MM.1S (cell line): ENCODE measurements at regions not wholly inside any gene's neighbourhood (a gene's known extent, or its start where the extent isn't known, plus 50 kb on each side); places are given as distances from the start of the nearest gene placed in this dataset.

Source experiments
- DNase-seq: peaks from one replicate; pipeline ENCODE4 v3.0.0-alpha.2; 2015
- H2AFZ ChIP-seq: fragments of 300-600 bp; sonication (generic); 2 replicates; pipeline ENCODE4 v1.6.0; 2016; ENCODE audit warnings: antibody characterized with exemption, low read length
- H3F3A ChIP-seq: fragments of 300-600 bp; sonication (generic); 2 replicates; pipeline ENCODE4 v1.6.1; 2016; ENCODE audit warnings: mild to moderate bottlenecking, antibody characterized with exemption, low read length, moderate library complexity, mixed read lengths; ENCODE audit not compliant: insufficient read depth
- H3K27ac ChIP-seq: fragments of 300-600 bp; sonication (generic); 2 replicates; pipeline ENCODE4 v1.5.1; 2016; ENCODE audit warnings: mild to moderate bottlenecking, low read length
- H3K27me3 ChIP-seq: fragments of 300-600 bp; sonication (generic); replicated peaks from 2 replicates; pipeline ENCODE4 v1.6.0; 2016; ENCODE audit warnings: low read length; ENCODE audit not compliant: insufficient read depth
- H3K36me3 ChIP-seq: fragments of 300-600 bp; sonication (generic); replicated peaks from 2 replicates; pipeline ENCODE4 v1.6.1; 2016; ENCODE audit warnings: mild to moderate bottlenecking, low read length, mixed read lengths; ENCODE audit not compliant: insufficient read depth
- H3K4me1 ChIP-seq: fragments of 300-600 bp; sonication (generic); 2 replicates; pipeline ENCODE4 v1.6.1; 2016; ENCODE audit warnings: low read length, mixed read lengths
- H3K4me2 ChIP-seq: fragments of 300-600 bp; sonication (generic); 2 replicates; pipeline ENCODE4 v1.6.0; 2016; ENCODE audit warnings: low read depth, low read length
- H3K4me3 ChIP-seq: fragments of 300-600 bp; sonication (generic); 2 replicates; pipeline ENCODE4 v1.5.1; 2016; ENCODE audit warnings: low read length, mixed read lengths
- H3K79me2 ChIP-seq: fragments of 300-600 bp; sonication (generic); 2 replicates; pipeline ENCODE4 v1.6.1; 2016; ENCODE audit warnings: mixed run types, low read length, mixed read lengths
- H3K9ac ChIP-seq: fragments of 300-600 bp; sonication (generic); 2 replicates; pipeline ENCODE4 v1.6.1; 2016; ENCODE audit warnings: low read length, mixed read lengths
- H3K9me2 ChIP-seq: fragments of 300-600 bp; sonication (generic); replicated peaks from 2 replicates; pipeline ENCODE4 v1.6.1; 2016; ENCODE audit warnings: mild to moderate bottlenecking, low read length, mixed read lengths; ENCODE audit not compliant: insufficient read depth
- H3K9me3 ChIP-seq: fragments of 300-600 bp; sonication (generic); replicated peaks from 2 replicates; pipeline ENCODE4 v1.6.1; 2016; ENCODE audit warnings: mild to moderate bottlenecking, low read length, mixed read lengths; ENCODE audit not compliant: insufficient read depth
- H4K20me1 ChIP-seq: fragments of 300-600 bp; sonication (generic); 2 replicates; pipeline ENCODE4 v1.6.1; 2016; ENCODE audit warnings: mild to moderate bottlenecking, low read length, moderate library complexity, mixed read lengths; ENCODE audit not compliant: insufficient read depth
- EZH2 ChIP-seq: fragments of 300-600 bp; sonication (generic); optimal IDR thresholded peaks from 2 replicates; pipeline ENCODE3; 2017; ENCODE audit warnings: low read depth, mild to moderate bottlenecking, antibody characterized with exemption, low read length, mixed read lengths
- EZH2phosphoT487 ChIP-seq: fragments of 300-600 bp; sonication (generic); IDR thresholded peaks from 2 replicates; pipeline ENCODE4 v1.6.1; 2018; ENCODE audit warnings: antibody characterized with exemption, low read length
- TF ChIP-seq, protein P1 (sequence below): fragments of 300-600 bp; sonication (generic); IDR thresholded peaks from 2 replicates; pipeline ENCODE4 v1.5.1; 2016; ENCODE audit warnings: antibody characterized with exemption, low read length, mixed read lengths

GRCh38 chr18:76610012-76610411 lies 115.0 kb upstream of the ZNF516 start:
- TF ChIP-seq EZH2phosphoT487: no peak
- TF ChIP-seq EZH2: no peak
- TF ChIP-seq, protein P1, sequence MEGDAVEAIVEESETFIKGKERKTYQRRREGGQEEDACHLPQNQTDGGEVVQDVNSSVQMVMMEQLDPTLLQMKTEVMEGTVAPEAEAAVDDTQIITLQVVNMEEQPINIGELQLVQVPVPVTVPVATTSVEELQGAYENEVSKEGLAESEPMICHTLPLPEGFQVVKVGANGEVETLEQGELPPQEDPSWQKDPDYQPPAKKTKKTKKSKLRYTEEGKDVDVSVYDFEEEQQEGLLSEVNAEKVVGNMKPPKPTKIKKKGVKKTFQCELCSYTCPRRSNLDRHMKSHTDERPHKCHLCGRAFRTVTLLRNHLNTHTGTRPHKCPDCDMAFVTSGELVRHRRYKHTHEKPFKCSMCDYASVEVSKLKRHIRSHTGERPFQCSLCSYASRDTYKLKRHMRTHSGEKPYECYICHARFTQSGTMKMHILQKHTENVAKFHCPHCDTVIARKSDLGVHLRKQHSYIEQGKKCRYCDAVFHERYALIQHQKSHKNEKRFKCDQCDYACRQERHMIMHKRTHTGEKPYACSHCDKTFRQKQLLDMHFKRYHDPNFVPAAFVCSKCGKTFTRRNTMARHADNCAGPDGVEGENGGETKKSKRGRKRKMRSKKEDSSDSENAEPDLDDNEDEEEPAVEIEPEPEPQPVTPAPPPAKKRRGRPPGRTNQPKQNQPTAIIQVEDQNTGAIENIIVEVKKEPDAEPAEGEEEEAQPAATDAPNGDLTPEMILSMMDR: no peak
- Histone ChIP-seq H3K27me3 (no peaks in the 10 kb centered on the region), H3K4me2 (no peak overlapping the region), H4K20me1 (no peaks in the 10 kb centered on the region), H3K4me3 (no peak overlapping the region), H2AFZ (no peak overlapping the region), H3K79me2 (no peaks in the 10 kb centered on the region), H3K9me2 (no peaks in the 10 kb centered on the region), H3K27ac (no peak overlapping the region), H3F3A (no peaks in the 10 kb centered on the region), H3K9ac (no peak overlapping the region), H3K4me1 (no peaks in the 10 kb centered on the region), H3K36me3 (no peaks in the 10 kb centered on the region), H3K9me3 (no peaks in the 10 kb centered on the region)
- DNase-seq: no peak

GRCh38 chr18:76605341-76605929 lies 110.4 kb upstream of the ZNF516 start:
- Histone ChIP-seq H3K9me2 (no peaks in the 10 kb centered on the region), H3K4me3 (no peak overlapping the region), H4K20me1 (no peaks in the 10 kb centered on the region), H2AFZ (no peak overlapping the region), H3F3A (no peaks in the 10 kb centered on the region), H3K27ac (no peak overlapping the region), H3K9me3 (no peaks in the 10 kb centered on the region), H3K36me3 (no peaks in the 10 kb centered on the region), H3K4me2 (no peak overlapping the region), H3K4me1 (no peaks in the 10 kb centered on the region), H3K27me3 (no peaks in the 10 kb centered on the region), H3K9ac (no peak overlapping the region), H3K79me2 (no peaks in the 10 kb centered on the region)
- no peak for TF ChIP-seq EZH2
- TF ChIP-seq, protein P1: no peak
- no peak for TF ChIP-seq EZH2phosphoT487
- no peak for DNase-seq

DNA sequence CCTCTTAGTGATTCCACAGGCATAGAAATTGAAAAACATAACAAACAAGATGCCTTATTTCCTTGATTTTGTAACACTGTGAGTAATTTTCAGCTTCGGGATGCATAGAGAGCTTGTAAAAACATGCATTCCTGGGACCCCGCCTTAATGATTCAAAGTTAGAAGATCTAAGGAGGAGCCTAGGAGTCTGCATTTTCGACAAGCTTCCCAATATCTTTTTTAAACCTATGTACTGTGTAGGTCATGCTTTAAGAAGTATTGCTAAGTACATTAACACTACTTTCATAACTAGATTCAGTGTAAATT lies 109.8 kb upstream of the ZNF516 start:
- no peak overlapping the region for H3K27ac ChIP-seq
- no peak overlapping the region for H3K4me3 ChIP-seq
- no peaks in the 10 kb centered on the region for H3K4me1 ChIP-seq
- no peaks in the 10 kb centered on the region for H3K36me3 ChIP-seq
- H2AFZ ChIP-seq: no peak overlapping the region
- DNase-seq: no peak
- H3K9ac ChIP-seq: no peak overlapping the region
- no peak overlapping the region for H3K4me2 ChIP-seq
- no peaks in the 10 kb centered on the region for H3K9me2 ChIP-seq
- H3K79me2 ChIP-seq: no peaks in the 10 kb centered on the region
- TF ChIP-seq EZH2: no peak
- TF ChIP-seq, protein P1: no peak
- no peak for TF ChIP-seq EZH2phosphoT487
- H3K27me3 ChIP-seq: no peaks in the 10 kb centered on the region
- H3K9me3 ChIP-seq: no peaks in the 10 kb centered on the region
- H4K20me1 ChIP-seq: no peaks in the 10 kb centered on the region
- H3F3A ChIP-seq: no peaks in the 10 kb centered on the region
